Astrocyte (in vitro differentiated cells and primary cell): ENCODE measurements at regions not wholly inside any gene's neighbourhood (a gene's known extent, or its start where the extent isn't known, plus 50 kb on each side); places are given as distances from the start of the nearest gene placed in this dataset.

Source experiments
- DNase-seq: peaks from one replicate; pipeline ENCODE4 v3.0.0-alpha.2; 2010; ENCODE audit warnings: low read depth
- FAIRE-seq: peaks from 2 replicates; lab custom pipeline; 2011; peaks lifted over from hg19 to GRCh38; lab: Jason Lieb, UNC
- H2AFZ ChIP-seq: 2 replicates; pipeline ENCODE4 v1.6.0; 2012; ENCODE audit warnings: low read depth, low read length, inconsistent platforms
- H3K27ac ChIP-seq: 2 replicates; pipeline ENCODE4 v1.5.1; 2011; ENCODE audit warnings: low read depth, low read length, inconsistent platforms
- H3K27me3 ChIP-seq: 2 replicates; pipeline ENCODE4 v1.6.0; 2011; ENCODE audit warnings: low read length, inconsistent platforms; ENCODE audit not compliant: insufficient read depth
- H3K36me3 ChIP-seq: 2 replicates; pipeline ENCODE4 v1.5.1; 2011; ENCODE audit warnings: low read length, inconsistent platforms; ENCODE audit not compliant: insufficient read depth
- H3K4me1 ChIP-seq: 2 replicates; pipeline ENCODE4 v1.5.1; 2011; ENCODE audit warnings: low read length, inconsistent platforms; ENCODE audit not compliant: insufficient read depth
- H3K4me2 ChIP-seq: 2 replicates; pipeline ENCODE4 v1.6.0; 2012; ENCODE audit warnings: low read length, inconsistent platforms
- H3K4me3 ChIP-seq: 2 replicates; pipeline ENCODE4 v1.5.1; 2011; ENCODE audit warnings: low read depth, mild to moderate bottlenecking, low read length, inconsistent platforms; ENCODE audit not compliant: insufficient read depth
- H3K79me2 ChIP-seq: 2 replicates; pipeline ENCODE4 v1.6.0; 2012; ENCODE audit warnings: mild to moderate bottlenecking, low read length, inconsistent platforms; ENCODE audit not compliant: insufficient read depth
- H3K9ac ChIP-seq: 2 replicates; pipeline ENCODE4 v1.6.0; 2012; ENCODE audit warnings: mild to moderate bottlenecking, low read length, inconsistent platforms
- H3K9me3 ChIP-seq: 2 replicates; pipeline ENCODE4 v1.5.1; 2012; ENCODE audit warnings: low read depth, mild to moderate bottlenecking, low read length, inconsistent platforms; ENCODE audit not compliant: insufficient read depth
- H4K20me1 ChIP-seq: 2 replicates; pipeline ENCODE4 v1.6.0; 2012; ENCODE audit warnings: low read length, inconsistent platforms; ENCODE audit not compliant: insufficient read depth
- H3K27ac Mint-ChIP-seq: one replicate; pipeline ENCODE4 v1.8.0; 2021; ENCODE audit warnings: mild to moderate bottlenecking, mixed read lengths; ENCODE audit not compliant: unreplicated experiment
- H3K27me3 Mint-ChIP-seq: one replicate; pipeline ENCODE4 v1.8.0; 2021; ENCODE audit warnings: low read depth, mixed read lengths; ENCODE audit not compliant: unreplicated experiment
- H3K36me3 Mint-ChIP-seq: one replicate; pipeline ENCODE4 v1.8.0; 2021; ENCODE audit warnings: low read depth, mixed read lengths; ENCODE audit not compliant: unreplicated experiment
- H3K4me1 Mint-ChIP-seq: one replicate; pipeline ENCODE4 v1.8.0; 2021; ENCODE audit warnings: low read depth, mixed read lengths; ENCODE audit not compliant: unreplicated experiment
- H3K4me3 Mint-ChIP-seq: one replicate; pipeline ENCODE4 v1.8.0; 2021; ENCODE audit warnings: mild to moderate bottlenecking, moderate library complexity, mixed read lengths; ENCODE audit not compliant: unreplicated experiment
- H3K9me3 Mint-ChIP-seq: one replicate; pipeline ENCODE4 v1.8.0; 2021; ENCODE audit warnings: mild to moderate bottlenecking, mixed read lengths; ENCODE audit not compliant: unreplicated experiment
- CTCF ChIP-seq: IDR thresholded peaks from 2 replicates; pipeline ENCODE4 v1.5.1; 2011; ENCODE audit warnings: low read depth, mild to moderate bottlenecking, inconsistent platforms, low read length, moderate library complexity; ENCODE audit not compliant: insufficient read depth
- EZH2 ChIP-seq: IDR thresholded peaks from 2 replicates; pipeline ENCODE4 v1.6.1; 2012; ENCODE audit warnings: mild to moderate bottlenecking, low read length, inconsistent platforms; ENCODE audit not compliant: insufficient read depth

GRCh38 chr2:228627510-228627909 lies 446.0 kb upstream of the SPHKAP start:
- no peak for FAIRE-seq

DNA sequence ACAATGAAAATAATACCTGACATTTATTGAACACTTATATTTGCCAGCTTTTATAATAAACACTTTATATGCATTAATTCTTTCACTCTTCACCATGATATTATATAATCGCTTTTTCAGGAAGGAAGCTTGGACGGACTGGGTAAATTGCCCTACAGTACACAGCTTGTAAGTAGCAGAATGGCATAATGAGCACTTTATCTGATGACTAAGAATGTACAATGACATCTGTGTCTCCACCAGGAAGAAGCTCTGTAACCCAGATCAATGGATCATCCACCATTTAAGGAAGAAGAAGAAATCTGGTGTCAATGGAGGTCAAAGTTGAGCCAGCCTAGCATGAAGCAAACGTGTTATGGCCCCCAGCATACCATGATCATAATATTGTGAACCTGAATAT lies 444.0 kb upstream of the SPHKAP start:
- DNase-seq (no peak), FAIRE-seq (no peak)
- Histone ChIP-seq H4K20me1 (no peaks in the 10 kb centered on the region), H2AFZ (no peak overlapping the region), H3K4me1 (no peaks in the 10 kb centered on the region), H3K27ac (no peak overlapping the region), H3K79me2 (no peaks in the 10 kb centered on the region), H3K27me3 (no peaks in the 10 kb centered on the region), H3K4me2 (no peak overlapping the region), H3K9me3 (no peaks in the 10 kb centered on the region), H3K36me3 (no peaks in the 10 kb centered on the region), H3K4me3 (no peak overlapping the region), H3K9ac (no peak overlapping the region)
- H3K4me1 Mint-ChIP-seq, result peaks cover 6% of the 10 kb centered on the region
- no peaks in the 10 kb centered on the region for H3K9me3 Mint-ChIP-seq
- H3K27ac Mint-ChIP-seq, result no peak overlapping the region
- no peaks in the 10 kb centered on the region for H3K27me3 Mint-ChIP-seq
- no peak for TF ChIP-seq EZH2
- no peak for TF ChIP-seq CTCF
- H3K4me3 Mint-ChIP-seq, result no peak overlapping the region
- no peaks in the 10 kb centered on the region for H3K36me3 Mint-ChIP-seq

More at GRCh38 chr2:228627510-228627909, 446.0 kb upstream of the SPHKAP start:
- no peak overlapping the region for H3K4me2 ChIP-seq
- Mint-ChIP-seq H3K27me3 (no peaks in the 10 kb centered on the region), H3K4me1 (peaks cover 6% of the 10 kb centered on the region), H3K36me3 (no peaks in the 10 kb centered on the region), H3K4me3 (no peak overlapping the region), H3K9me3 (no peaks in the 10 kb centered on the region), H3K27ac (no peak overlapping the region)
- no peak overlapping the region for H3K4me3 ChIP-seq
- H3K27me3 ChIP-seq, result no peaks in the 10 kb centered on the region
- no peak for DNase-seq
- H3K79me2 ChIP-seq, result no peaks in the 10 kb centered on the region
- H3K27ac ChIP-seq, result no peak overlapping the region
- H3K9me3 ChIP-seq, result no peaks in the 10 kb centered on the region
- H4K20me1 ChIP-seq, result no peaks in the 10 kb centered on the region
- no peak overlapping the region for H3K9ac ChIP-seq
- no peaks in the 10 kb centered on the region for H3K4me1 ChIP-seq
- no peak overlapping the region for H2AFZ ChIP-seq
- no peaks in the 10 kb centered on the region for H3K36me3 ChIP-seq
- no peak for TF ChIP-seq CTCF
- TF ChIP-seq EZH2, result no peak

DNA sequence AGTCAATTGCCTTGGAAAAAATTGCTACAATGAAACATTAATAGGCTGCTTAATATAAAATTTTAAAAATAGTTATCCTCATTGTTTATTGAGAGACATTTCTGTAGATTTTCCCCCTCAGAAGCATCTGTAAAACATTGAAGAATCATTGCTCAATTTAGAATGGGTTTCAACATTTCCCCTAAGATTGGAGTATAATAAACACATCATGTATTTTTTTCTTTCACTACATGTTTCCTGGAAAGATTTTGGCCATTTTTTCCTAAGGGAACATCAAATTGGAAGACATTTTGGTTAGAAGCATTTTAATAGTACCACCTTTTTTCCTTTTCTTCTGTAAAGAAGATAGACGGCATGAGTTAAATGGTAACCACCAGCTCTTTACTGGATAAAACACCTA lies 443.2 kb upstream of the SPHKAP start:
- H3K79me2 ChIP-seq, result no peaks in the 10 kb centered on the region
- H3K27me3 Mint-ChIP-seq, result no peaks in the 10 kb centered on the region
- no peaks in the 10 kb centered on the region for H3K36me3 Mint-ChIP-seq
- H3K4me1 ChIP-seq, result no peaks in the 10 kb centered on the region
- H3K4me2 ChIP-seq, result no peak overlapping the region
- no peak overlapping the region for H2AFZ ChIP-seq
- peaks cover 6% of the 10 kb centered on the region for H3K4me1 Mint-ChIP-seq
- DNase-seq (no peak), FAIRE-seq (no peak)
- no peak overlapping the region for H3K9ac ChIP-seq
- no peak overlapping the region for H3K4me3 Mint-ChIP-seq
- H3K9me3 Mint-ChIP-seq, result no peaks in the 10 kb centered on the region
- H3K27ac ChIP-seq, result no peak overlapping the region
- TF ChIP-seq EZH2 (no peak), CTCF (no peak)
- H3K9me3 ChIP-seq, result no peaks in the 10 kb centered on the region
- H3K4me3 ChIP-seq, result no peak overlapping the region
- H3K27me3 ChIP-seq, result no peaks in the 10 kb centered on the region
- no peaks in the 10 kb centered on the region for H4K20me1 ChIP-seq
- no peaks in the 10 kb centered on the region for H3K36me3 ChIP-seq
- H3K27ac Mint-ChIP-seq, result no peak overlapping the region
